H1 (cell line): ENCODE measurements at regions not wholly inside any gene's neighbourhood (a gene's known extent, or its start where the extent isn't known, plus 50 kb on each side); places are given as distances from the start of the nearest gene placed in this dataset.

Experiments
- CTCF ChIA-PET: fragments of 300-600 bp; sonication (Branson Sonifier 250); formaldehyde crosslinking; loops from one replicate; lab custom pipeline; 2021; ENCODE audit not compliant: partially characterized antibody; lab: Charles Lee
- POLR2A ChIA-PET: fragments of 300-600 bp; sonication (Branson Sonifier 250); formaldehyde crosslinking; loops from one replicate; lab custom pipeline; 2021; ENCODE audit warnings: inconsistent platforms; ENCODE audit not compliant: partially characterized antibody; lab: Charles Lee
- DNase-seq, 2 experiments: peaks; one replicate each; pipeline versions ENCODE4 v3.0.0 to v3.0.0-alpha.2; 2010 to 2022; ENCODE audit warnings: low spot score in 2 of 2, low read depth in 1 of 2, mixed read lengths in 1 of 2
- FAIRE-seq: peaks from 2 replicates; lab custom pipeline; 2011; peaks lifted over from hg19 to GRCh38; lab: Jason Lieb, UNC
- H2AFZ ChIP-seq: 2 replicates; pipeline ENCODE4 v1.8.1; 2012; ENCODE audit warnings: low read length, inconsistent platforms
- H2AK5ac ChIP-seq: 2 replicates; pipeline ENCODE4 v1.6.1; 2013; ENCODE audit warnings: low read depth, low read length
- H2BK120ac ChIP-seq: replicated peaks from 2 replicates; pipeline ENCODE3; 2013; ENCODE audit warnings: low read depth, low read length, inconsistent platforms
- H2BK12ac ChIP-seq: 2 replicates; pipeline ENCODE4 v1.6.1; 2013; ENCODE audit warnings: low read depth, low read length
- H2BK15ac ChIP-seq: 2 replicates; pipeline ENCODE4 v1.6.1; 2013; ENCODE audit warnings: low read length
- H2BK20ac ChIP-seq: 2 replicates; pipeline ENCODE4 v1.6.1; 2013; ENCODE audit warnings: low read length
- H2BK5ac ChIP-seq: 2 replicates; pipeline ENCODE4 v1.6.1; 2013; ENCODE audit warnings: low read depth, low read length
- H3K14ac ChIP-seq: 2 replicates; pipeline ENCODE4 v1.6.1; 2013; ENCODE audit warnings: inconsistent platforms; ENCODE audit not compliant: insufficient read length
- H3K18ac ChIP-seq: 2 replicates; pipeline ENCODE4 v1.6.1; 2013; ENCODE audit warnings: low read length; ENCODE audit errors: extremely low read depth
- H3K23ac ChIP-seq: 2 replicates; pipeline ENCODE4 v1.6.1; 2013; ENCODE audit warnings: inconsistent platforms; ENCODE audit not compliant: insufficient read length
- H3K23me2 ChIP-seq: 2 replicates; pipeline ENCODE4 v1.6.1; 2013; ENCODE audit warnings: low read depth, low read length
- H3K27ac ChIP-seq: 2 replicates; pipeline ENCODE4 v1.6.1; 2011; ENCODE audit warnings: low read depth, low read length, inconsistent platforms
- H3K27me3 ChIP-seq, 4 experiments: replicated peaks in 1 of 4; 1 replicate in 1 of 4; 2 replicates in 3 of 4; pipeline versions ENCODE4 v1.6.1 to v1.8.1; 2011 to 2013; ENCODE audit warnings: low read length in 3 of 4, mild to moderate bottlenecking in 3 of 4, inconsistent platforms in 2 of 4, mixed read lengths in 2 of 4, moderate library complexity in 1 of 4; ENCODE audit not compliant: control insufficient read depth in 3 of 4, insufficient read depth in 3 of 4; ENCODE audit errors: extremely low read depth in 1 of 4
- H3K36me3 ChIP-seq, 4 experiments: 2 replicates each; pipeline versions ENCODE4 v1.6.1 to v1.8.1; 2011 to 2013; ENCODE audit warnings: mild to moderate bottlenecking in 4 of 4, low read length in 3 of 4, moderate library complexity in 2 of 4, control low read depth in 1 of 4, inconsistent platforms in 1 of 4; ENCODE audit not compliant: insufficient read depth in 4 of 4, control insufficient read depth in 2 of 4
- H3K4ac ChIP-seq: replicated peaks from 2 replicates; pipeline ENCODE3; 2013; ENCODE audit warnings: low read length, low read depth, mixed read lengths, inconsistent platforms; ENCODE audit not compliant: insufficient read length
- H3K4me1 ChIP-seq, 4 experiments: replicated peaks in 1 of 4; 1 replicate in 1 of 4; 2 replicates in 3 of 4; pipeline versions ENCODE4 v1.6.1 to v1.8.1; 2011 to 2013; ENCODE audit warnings: low read length in 3 of 4, inconsistent platforms in 2 of 4, mixed read lengths in 1 of 4; ENCODE audit not compliant: insufficient read depth in 4 of 4, control insufficient read depth in 3 of 4
- H3K4me2 ChIP-seq, 2 experiments: 2 replicates each; pipeline versions ENCODE4 v1.6.1 to v1.8.1; 2011 to 2013; ENCODE audit warnings: low read depth in 2 of 2, low read length in 2 of 2, control low read depth in 1 of 2, inconsistent platforms in 1 of 2, mild to moderate bottlenecking in 1 of 2; ENCODE audit not compliant: insufficient read depth in 1 of 2
- H3K4me3 ChIP-seq, 4 experiments: fragments of 200-600, 300-600 bp in 1 of 4; sonication (generic), shearing (Covaris generic), sonication (Bioruptor Twin) in 1 of 4; 2 replicates each; pipeline versions ENCODE4 v1.5.1 to v1.8.1; 2011 to 2016; ENCODE audit warnings: low read length in 4 of 4, low read depth in 3 of 4, control low read depth in 2 of 4, inconsistent platforms in 2 of 4, mild to moderate bottlenecking in 2 of 4, mixed read lengths in 1 of 4, moderate library complexity in 1 of 4; ENCODE audit not compliant: insufficient read depth in 2 of 4; ENCODE audit errors: extremely low read depth in 1 of 4
- H3K56ac ChIP-seq: replicated peaks from 2 replicates; pipeline ENCODE3; 2013; ENCODE audit warnings: low read depth, mild to moderate bottlenecking, mixed read lengths, low read length, inconsistent platforms; ENCODE audit not compliant: insufficient read length
- H3K79me1 ChIP-seq: 2 replicates; pipeline ENCODE4 v1.6.1; 2013; ENCODE audit warnings: low read depth, low read length, control low read depth
- H3K79me2 ChIP-seq, 2 experiments: 2 replicates each; pipeline versions ENCODE4 v1.6.1 to v1.8.1; 2012 to 2013; ENCODE audit warnings: low read length in 2 of 2, mild to moderate bottlenecking in 2 of 2, inconsistent platforms in 1 of 2; ENCODE audit not compliant: insufficient read depth in 2 of 2, control insufficient read depth in 1 of 2
- H3K9ac ChIP-seq, 4 experiments: replicated peaks in 1 of 4; 1 replicate in 1 of 4; 2 replicates in 3 of 4; pipeline versions ENCODE4 v1.6.1 to v1.8.1; 2011 to 2013; ENCODE audit warnings: low read depth in 3 of 4, low read length in 3 of 4, control low read depth in 2 of 4, mild to moderate bottlenecking in 2 of 4, moderate library complexity in 2 of 4, inconsistent platforms in 1 of 4; ENCODE audit errors: extremely low read depth in 1 of 4
- H3K9me3 ChIP-seq, 2 experiments: 2 replicates each; pipeline versions ENCODE4 v1.6.1 to v1.8.1; 2012 to 2013; ENCODE audit warnings: mild to moderate bottlenecking in 2 of 2, moderate library complexity in 2 of 2, control low read depth in 1 of 2, inconsistent platforms in 1 of 2, low read depth in 1 of 2, low read length in 1 of 2, mixed read lengths in 1 of 2; ENCODE audit not compliant: insufficient read depth in 2 of 2
- H4K20me1 ChIP-seq, 2 experiments: replicated peaks in 1 of 2; 2 replicates each; pipeline versions ENCODE3 to v1.8.1; 2011 to 2013; ENCODE audit warnings: inconsistent platforms in 2 of 2, low read length in 2 of 2, mild to moderate bottlenecking in 1 of 2; ENCODE audit not compliant: insufficient read depth in 2 of 2, control insufficient read depth in 1 of 2
- H4K5ac ChIP-seq: 2 replicates; pipeline ENCODE4 v1.6.1; 2013; ENCODE audit warnings: low read length, low read depth, mixed read lengths, inconsistent platforms; ENCODE audit not compliant: insufficient read length
- H4K8ac ChIP-seq: 2 replicates; pipeline ENCODE4 v1.8.0; 2013; ENCODE audit warnings: mild to moderate bottlenecking, moderate library complexity, low read length, inconsistent platforms; ENCODE audit not compliant: insufficient read depth; ENCODE audit errors: extremely low read depth
- H4K91ac ChIP-seq: replicated peaks from 2 replicates; pipeline ENCODE3; 2013; ENCODE audit warnings: low read length, mixed read lengths, inconsistent platforms; ENCODE audit not compliant: insufficient read length
- KDM1A ChIP-seq: fragments of 200-600, 300-600 bp; sonication (generic); IDR thresholded peaks from 2 replicates; pipeline ENCODE4 v1.7.1; 2016; ENCODE audit warnings: mild to moderate bottlenecking, low read length, borderline replicate concordance
- WGBS, 2 experiments: shearing (Covaris generic) in 1 of 2; methylation state at CpG; one replicate each; pipeline versions ENCODE4 v1.1.6 to v1.1.7; 2013 to 2015; ENCODE audit warnings: low lambda C conversion rate in 2 of 2, mixed read lengths in 2 of 2, inconsistent platforms in 1 of 2, low coverage in 1 of 2, missing lambda C conversion rate in 1 of 2; ENCODE audit not compliant: insufficient replicate concordance in 2 of 2, insufficient coverage in 1 of 2, insufficient read length in 1 of 2; ENCODE audit errors: extremely low coverage in 1 of 2, missing lambda C conversion rate in 1 of 2; 5-methylcytosine and 5-hydroxymethylcytosine counted together

GRCh38 chr7:371119-371778, 81.3 kb downstream of the FOXL3 start:
- 95% methylated on average over 13 of the region's 13 CpGs; no CpG with 5 or more reads in 1 of the 2 experiments for WGBS, 2 experiments

More at GRCh38 chr7:371119-371778, 81.3 kb downstream of the FOXL3 start:
- H3K56ac ChIP-seq = no peak overlapping the region
- no peak overlapping the region for H3K27ac ChIP-seq
- no peaks in the 10 kb centered on the region for H3K79me2 ChIP-seq
- no peaks in the 10 kb centered on the region; the same call in 1 of the 2 replicates for H3K23me2 ChIP-seq
- no peak overlapping the region for H3K18ac ChIP-seq
- H3K9ac ChIP-seq = no peak overlapping the region
- peak overlapping the region; percentile 24; the same call in 1 of the 2 replicates for H2BK5ac ChIP-seq
- peak overlapping the region; percentile 53; the same call in 1 of the 2 replicates for H2BK15ac ChIP-seq
- ChIA-PET POLR2A (no interaction called here), CTCF (interaction anchor here (0.7 to 1.5 kb wide), 3 partner anchors 38 to 280 kb away, joined by 3 read pairs; no protein-coding TSS in a partner anchor)
- no peak overlapping the region for H3K23ac ChIP-seq
- H2BK20ac ChIP-seq = no peak overlapping the region
- H2BK120ac ChIP-seq = no peak overlapping the region
- 0 out of 2 replicates have a peak overlapping the region, but pooled peaks have one; percentile 17 for H2BK12ac ChIP-seq
- no peaks in the 10 kb centered on the region for H3K36me3 ChIP-seq
- no peak overlapping the region for H3K4me2 ChIP-seq
- no peaks in the 10 kb centered on the region; a peak in 2 of 7 replicates for H3K27me3 ChIP-seq
- H3K4me1 ChIP-seq = peaks cover 0 to 11% (median 5%) of the 10 kb centered on the region in 4 experiments; a peak in 3 of 7 replicates
- no peaks in the 10 kb centered on the region for H3K79me1 ChIP-seq
- no peak overlapping the region for H4K5ac ChIP-seq
- H3K4ac ChIP-seq = no peak overlapping the region
- no peak overlapping the region for H2AFZ ChIP-seq
- H3K9me3 ChIP-seq = no peaks in the 10 kb centered on the region
- no peak overlapping the region for H3K14ac ChIP-seq
- H4K20me1 ChIP-seq = no peaks in the 10 kb centered on the region
- DNase-seq (peak in 1 of 2 experiments; percentile 44), FAIRE-seq (no peak)
- TF ChIP-seq KDM1A = no peak
- no peak overlapping the region for H4K91ac ChIP-seq
- no peak overlapping the region for H2AK5ac ChIP-seq
- no peak overlapping the region for H4K8ac ChIP-seq
- H3K4me3 ChIP-seq = no peak overlapping the region
